ENCODE measurements at regions not wholly inside any gene's neighbourhood (a gene's known extent, or its start where the extent isn't known, plus 50 kb on each side); places are given as distances from the start of the nearest gene placed in this dataset.

DNA sequence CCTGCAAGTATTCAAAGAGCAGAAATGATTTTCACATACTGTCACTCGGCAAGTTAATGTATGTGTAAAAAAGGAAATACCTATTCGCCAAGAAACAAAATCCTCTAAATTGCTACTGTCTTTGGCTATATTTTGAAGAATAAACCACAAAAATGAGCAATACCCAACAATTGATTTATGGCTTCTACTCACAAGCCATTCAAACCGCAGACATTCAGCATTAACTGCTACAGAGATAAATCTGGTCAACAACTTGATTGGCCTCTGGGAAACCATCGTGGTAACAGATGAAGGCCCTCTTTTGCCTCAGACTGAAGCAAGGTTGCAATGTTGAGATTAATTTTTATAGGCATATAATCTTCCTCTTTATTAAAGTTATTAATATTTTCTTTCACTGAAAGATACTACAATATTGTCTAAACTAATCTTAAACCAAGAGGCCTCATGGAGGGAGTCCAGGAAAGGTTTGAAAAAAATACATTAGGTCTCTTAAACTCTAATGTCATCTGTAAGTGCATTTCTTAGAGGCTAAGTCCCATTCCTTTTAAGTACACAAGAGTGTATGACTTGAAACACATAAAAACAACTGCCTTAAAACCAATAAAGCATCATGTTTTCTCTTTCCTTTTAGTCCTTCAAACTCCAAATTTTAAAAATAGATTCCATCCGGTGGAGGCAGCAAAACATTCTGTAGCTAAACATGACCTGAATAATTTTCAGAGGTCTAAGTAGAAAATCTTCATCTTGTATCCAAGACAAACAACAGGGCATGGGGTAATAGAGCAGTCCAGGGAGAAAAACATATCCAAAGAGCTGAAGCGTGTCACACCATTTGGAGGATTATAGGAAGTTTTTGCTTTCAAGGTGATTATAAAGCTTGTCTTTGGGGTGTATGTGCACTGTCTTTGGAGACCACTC, 162.4 kb upstream of the TGFBR2 start:
- 64 to 67% (median 67%) methylated on average over 6 of the region's 6 CpGs for WGBS, 3 donors
- Histone ChIP-seq H3K9me3 (no peaks in the 10 kb centered on the region), H3K27ac (no peak overlapping the region), H3K27me3 (no peaks in the 10 kb centered on the region), H3K36me3 (no peaks in the 10 kb centered on the region), H3K4me1 (ENCODE audit: insufficient read depth) (peaks cover 1% of the 10 kb centered on the region), H3K4me3 (no peak overlapping the region)
- DNase-seq: no peak
- intact Hi-C loops (cut with DNase I): no loop called here
- TF ChIP-seq EP300 (IDR thresholded peaks at IDR 0.05) (no peak), POLR2A (IDR thresholded peaks at IDR 0.05) (no peak)
- TF ChIP-seq, protein P1, sequence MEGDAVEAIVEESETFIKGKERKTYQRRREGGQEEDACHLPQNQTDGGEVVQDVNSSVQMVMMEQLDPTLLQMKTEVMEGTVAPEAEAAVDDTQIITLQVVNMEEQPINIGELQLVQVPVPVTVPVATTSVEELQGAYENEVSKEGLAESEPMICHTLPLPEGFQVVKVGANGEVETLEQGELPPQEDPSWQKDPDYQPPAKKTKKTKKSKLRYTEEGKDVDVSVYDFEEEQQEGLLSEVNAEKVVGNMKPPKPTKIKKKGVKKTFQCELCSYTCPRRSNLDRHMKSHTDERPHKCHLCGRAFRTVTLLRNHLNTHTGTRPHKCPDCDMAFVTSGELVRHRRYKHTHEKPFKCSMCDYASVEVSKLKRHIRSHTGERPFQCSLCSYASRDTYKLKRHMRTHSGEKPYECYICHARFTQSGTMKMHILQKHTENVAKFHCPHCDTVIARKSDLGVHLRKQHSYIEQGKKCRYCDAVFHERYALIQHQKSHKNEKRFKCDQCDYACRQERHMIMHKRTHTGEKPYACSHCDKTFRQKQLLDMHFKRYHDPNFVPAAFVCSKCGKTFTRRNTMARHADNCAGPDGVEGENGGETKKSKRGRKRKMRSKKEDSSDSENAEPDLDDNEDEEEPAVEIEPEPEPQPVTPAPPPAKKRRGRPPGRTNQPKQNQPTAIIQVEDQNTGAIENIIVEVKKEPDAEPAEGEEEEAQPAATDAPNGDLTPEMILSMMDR (IDR thresholded peaks at IDR 0.05): peak in 1 of 3 donors; percentile 11

DNA sequence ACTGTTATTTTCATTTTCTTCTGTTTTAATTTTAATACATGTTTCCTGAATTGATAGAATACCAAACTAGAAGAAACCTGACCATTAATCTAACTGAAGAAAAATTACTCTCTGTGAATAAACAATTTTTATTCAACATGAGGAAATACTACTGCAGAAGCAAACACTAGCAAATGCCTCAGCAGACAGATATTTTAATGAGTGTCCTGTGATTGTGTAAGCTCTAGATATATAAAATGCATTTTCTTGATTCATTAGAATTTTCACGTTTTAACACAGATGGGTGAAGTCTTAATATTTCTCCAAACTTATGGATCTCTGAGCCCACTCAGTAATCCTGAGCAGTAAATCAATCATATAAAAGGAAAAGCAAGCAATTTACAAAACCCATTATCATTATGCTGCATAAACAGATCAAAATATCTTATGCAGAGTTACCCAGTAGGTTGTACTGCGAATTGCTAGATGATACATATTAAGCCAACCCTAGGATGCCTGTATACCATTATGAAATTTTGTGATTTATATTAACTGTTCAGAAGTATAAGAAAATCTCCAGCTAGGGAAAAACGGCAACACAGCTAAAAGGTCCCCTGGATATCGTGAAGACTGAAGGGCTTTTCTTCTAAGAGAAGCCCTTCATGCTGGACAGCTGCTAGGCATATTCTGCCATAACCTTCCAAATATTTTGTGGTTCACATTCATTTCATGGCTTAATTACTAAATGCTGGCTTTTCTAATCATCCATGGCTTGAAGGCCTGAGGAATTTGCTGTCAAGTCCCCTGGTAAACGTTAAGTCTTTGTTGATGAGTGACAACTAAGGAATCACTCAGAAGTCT, 157.7 kb upstream of the TGFBR2 start:
- TF ChIP-seq EP300 (IDR thresholded peaks at IDR 0.05) (no peak), POLR2A (IDR thresholded peaks at IDR 0.05) (no peak)
- TF ChIP-seq, protein P1 (IDR thresholded peaks at IDR 0.05): no peak
- no peak overlapping the region for H3K27ac ChIP-seq
- no peak for DNase-seq
- WGBS, 3 donors: 71 to 83% (median 79%) methylated on average over 5 of the region's 5 CpGs
- intact Hi-C loops (cut with DNase I): no loop called here
- H3K9me3 ChIP-seq: no peaks in the 10 kb centered on the region
- H3K27me3 ChIP-seq: no peaks in the 10 kb centered on the region
- no peaks in the 10 kb centered on the region for H3K36me3 ChIP-seq
- H3K4me1 ChIP-seq (ENCODE audit: insufficient read depth): peaks cover 1% of the 10 kb centered on the region
- no peak overlapping the region for H3K4me3 ChIP-seq

DNA sequence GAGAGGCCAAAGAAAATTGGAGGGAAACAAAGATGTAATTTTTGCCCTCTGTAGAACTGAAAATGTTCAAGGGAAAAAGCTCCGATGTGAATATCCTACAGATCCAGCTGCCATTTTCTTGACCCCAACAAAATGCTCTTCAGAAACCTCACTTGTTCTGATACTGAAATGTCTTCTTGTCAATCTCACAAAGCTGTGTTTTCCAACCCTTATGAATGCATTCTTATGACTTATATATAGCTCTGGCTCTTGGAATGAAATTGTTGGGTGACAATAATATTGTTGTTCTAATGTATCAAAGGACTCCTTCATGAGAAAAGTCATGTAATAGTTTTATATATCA, 157.1 kb upstream of the TGFBR2 start:
- H3K27ac ChIP-seq: no peak overlapping the region
- H3K4me1 ChIP-seq (ENCODE audit: insufficient read depth): peaks cover 1% of the 10 kb centered on the region
- intact Hi-C loops (cut with DNase I): no loop called here
- no peaks in the 10 kb centered on the region for H3K36me3 ChIP-seq
- no peaks in the 10 kb centered on the region for H3K27me3 ChIP-seq
- no peaks in the 10 kb centered on the region for H3K9me3 ChIP-seq
- 94 to 97% (median 97%) methylated on average over 1 of the region's 1 CpG for WGBS, 3 donors
- no peak for TF ChIP-seq POLR2A (IDR thresholded peaks at IDR 0.05)
- TF ChIP-seq, protein P1 (IDR thresholded peaks at IDR 0.05): no peak
- TF ChIP-seq EP300 (IDR thresholded peaks at IDR 0.05): no peak
- H3K4me3 ChIP-seq: no peak overlapping the region
- no peak for DNase-seq

DNA sequence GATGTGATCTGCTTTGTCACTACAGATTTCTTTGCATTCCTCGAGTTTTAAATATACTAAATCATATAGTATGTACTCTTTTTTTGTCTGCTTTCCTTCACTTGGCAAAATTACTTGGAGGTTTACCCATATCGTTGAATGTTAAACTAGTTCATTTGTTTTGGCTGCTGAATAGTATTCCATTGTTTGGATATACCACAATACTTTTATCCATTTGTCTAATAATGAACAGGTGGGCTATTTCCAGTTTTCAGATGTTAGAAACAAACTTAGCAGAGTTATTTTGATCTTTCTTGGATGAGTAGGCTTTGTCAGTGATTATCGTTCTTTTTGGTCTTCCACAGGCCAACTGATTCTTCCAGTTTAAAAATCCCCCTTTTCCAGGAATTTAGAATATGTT, 154.0 kb upstream of the TGFBR2 start:
- Histone ChIP-seq H3K9me3 (no peaks in the 10 kb centered on the region), H3K36me3 (no peaks in the 10 kb centered on the region), H3K4me1 (ENCODE audit: insufficient read depth) (no peaks in the 10 kb centered on the region), H3K27me3 (no peaks in the 10 kb centered on the region), H3K4me3 (no peak overlapping the region), H3K27ac (no peak overlapping the region)
- TF ChIP-seq POLR2A (IDR thresholded peaks at IDR 0.05): no peak
- no peak for TF ChIP-seq EP300 (IDR thresholded peaks at IDR 0.05)
- TF ChIP-seq, protein P1 (IDR thresholded peaks at IDR 0.05): no peak
- intact Hi-C loops (cut with DNase I): loop anchor here in 1 of 4 donors (10.0 kb wide), 1 partner anchor 152 kb away; the partner anchor contains the start of gene TGFBR2
- no peak for DNase-seq
- 90 to 94% (median 91%) methylated on average over 3 of the region's 3 CpGs for WGBS, 3 donors
